Esophagus (tissue), 2 donors: ENCODE measurements at regions not wholly inside any gene's neighbourhood (a gene's known extent, or its start where the extent isn't known, plus 50 kb on each side); places are given as distances from the start of the nearest gene placed in this dataset.
A peak's percentile ranks its signal among the peaks of the same experiment; 100 is the strongest.
"Not testable (repeated sequence)": the region's sequence is repeated elsewhere in the genome, so short reads cannot be mapped to it uniquely, and the experiment has no call there.

Source experiments
- H3K27ac ChIP-seq, 2 donors: one replicate each; pipeline ENCODE4 v1.5.1; 2013; ENCODE audit warnings: low read depth in 2 of 2, mild to moderate bottlenecking in 2 of 2, inconsistent platforms in 1 of 2, low read length in 1 of 2, moderate library complexity in 1 of 2
- H3K27me3 ChIP-seq, 2 donors: one replicate each; pipeline ENCODE4 v1.6.1; 2013; ENCODE audit warnings: low read length in 2 of 2, control low read depth in 1 of 2, mild to moderate bottlenecking in 1 of 2; ENCODE audit not compliant: insufficient read depth in 2 of 2, control insufficient read depth in 1 of 2
- H3K36me3 ChIP-seq, 2 donors: one replicate each; pipeline ENCODE4 v1.6.1; 2013; ENCODE audit warnings: low read length in 1 of 2; ENCODE audit not compliant: control insufficient read depth in 2 of 2, insufficient read depth in 2 of 2
- H3K4me1 ChIP-seq, 2 donors: one replicate each; pipeline ENCODE4 v1.6.1; 2013; ENCODE audit warnings: low read length in 1 of 2; ENCODE audit not compliant: control insufficient read depth in 2 of 2, insufficient read depth in 2 of 2
- H3K4me3 ChIP-seq, 2 donors: one replicate each; pipeline ENCODE4 v1.5.1; 2013; ENCODE audit warnings: low read length in 2 of 2, mild to moderate bottlenecking in 2 of 2, low read depth in 1 of 2, moderate library complexity in 1 of 2
- H3K9me3 ChIP-seq, 2 donors: one replicate each; pipeline ENCODE4 v1.6.1; 2013; ENCODE audit warnings: mild to moderate bottlenecking in 2 of 2, low read depth in 1 of 2, low read length in 1 of 2, moderate library complexity in 1 of 2; ENCODE audit not compliant: control insufficient read depth in 2 of 2, insufficient read depth in 1 of 2
- WGBS, 2 donors: extraction: QIAGEN DNeasy Blood & Tissue Kit; methylation state at CpG; one replicate each; pipeline ENCODE4 v1.1.7; 2013; 5-methylcytosine and 5-hydroxymethylcytosine counted together
- donor health status: healthy with polysubstance abuse.
- donor health status: Bipolar disorder and iron deficiency.

GRCh38 chr20:40004092-40004491 is 684.9 kb downstream of the MAFB start:
- 82 to 87% methylated on average over 2 of the region's 2 CpGs for WGBS, 2 donors
- H3K36me3 ChIP-seq, H3K4me3 ChIP-seq, H3K4me1 ChIP-seq, H3K27ac ChIP-seq, H3K9me3 ChIP-seq, H3K27me3 ChIP-seq: not testable (repeated sequence)

DNA sequence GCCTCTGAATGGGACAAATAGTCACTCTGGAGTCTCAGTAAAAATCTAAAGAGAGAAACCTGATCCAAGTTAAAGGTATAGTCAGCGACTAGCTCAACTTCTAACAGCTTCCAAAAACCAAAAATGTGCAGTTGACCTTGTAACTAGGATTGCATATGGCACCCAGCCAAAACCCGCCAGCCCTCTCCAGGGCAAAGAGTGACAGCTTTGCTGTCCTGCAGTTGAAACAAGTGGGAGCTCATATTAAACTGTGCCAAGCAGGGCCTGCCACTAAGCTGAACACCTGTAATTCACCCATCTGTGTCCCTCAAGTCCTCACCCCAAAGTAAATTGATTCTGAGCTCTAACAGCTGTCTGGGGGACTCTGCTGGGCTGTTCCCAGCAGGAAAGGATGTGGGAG is 695.3 kb downstream of the MAFB start:
- Histone ChIP-seq H3K4me1 (no peaks in the 10 kb centered on the region), H3K4me3 (no peak overlapping the region), H3K27me3 (no peaks in the 10 kb centered on the region), H3K27ac (no peak overlapping the region), H3K9me3 (no peaks in the 10 kb centered on the region), H3K36me3 (no peaks in the 10 kb centered on the region)
- 52 to 56% methylated on average over 2 of the region's 2 CpGs for WGBS, 2 donors

DNA sequence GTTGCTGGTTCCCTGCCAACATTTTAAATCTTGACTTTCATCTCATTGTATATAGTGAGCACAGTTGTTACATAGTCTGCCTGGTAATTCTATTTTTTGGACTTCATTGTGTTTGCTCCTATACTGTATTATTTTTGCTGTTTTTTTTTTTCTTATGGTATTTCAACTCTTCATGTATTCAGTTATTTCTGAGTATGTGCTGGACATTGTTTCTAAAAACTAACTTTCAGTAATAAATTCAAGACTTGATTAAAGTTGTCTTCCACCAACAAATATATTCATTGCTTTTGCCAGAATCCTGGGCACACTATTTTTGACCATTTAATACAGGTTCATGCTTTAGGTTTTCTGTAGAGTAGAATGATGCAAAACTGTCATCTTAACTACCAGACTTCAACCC is 698.3 kb downstream of the MAFB start:
- no peaks in the 10 kb centered on the region for H3K27me3 ChIP-seq
- no peaks in the 10 kb centered on the region for H3K4me1 ChIP-seq
- no peaks in the 10 kb centered on the region for H3K9me3 ChIP-seq
- H3K36me3 ChIP-seq = no peaks in the 10 kb centered on the region
- no peak overlapping the region for H3K27ac ChIP-seq
- no peak overlapping the region for H3K4me3 ChIP-seq

DNA sequence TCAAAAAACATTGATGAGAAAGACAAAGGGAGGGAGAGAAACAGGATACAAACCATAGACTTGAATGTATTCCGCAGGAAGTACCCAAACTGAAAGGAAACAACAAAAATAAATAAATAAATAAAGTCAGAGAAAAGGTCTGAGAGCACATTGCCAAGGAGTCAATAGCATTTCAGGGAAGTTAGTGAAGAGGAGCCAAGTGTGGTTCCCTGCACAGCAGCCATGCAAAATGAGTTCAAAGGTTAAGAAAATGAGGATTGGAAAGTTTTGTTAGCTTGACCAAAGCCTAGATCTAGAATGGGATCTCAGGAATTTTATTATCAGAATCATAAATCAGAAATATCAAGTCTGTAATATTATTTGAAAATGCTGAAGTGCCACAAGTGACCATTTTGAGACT is 700.0 kb downstream of the MAFB start:
- Histone ChIP-seq H3K36me3 (no peaks in the 10 kb centered on the region), H3K4me3 (no peak overlapping the region), H3K9me3 (no peaks in the 10 kb centered on the region), H3K27ac (no peak overlapping the region), H3K27me3 (no peaks in the 10 kb centered on the region), H3K4me1 (peaks cover 0 to 2% of the 10 kb centered on the region in 2 donors)
- WGBS, 2 donors = 0% methylated on average over 1 of the region's 1 CpG

DNA sequence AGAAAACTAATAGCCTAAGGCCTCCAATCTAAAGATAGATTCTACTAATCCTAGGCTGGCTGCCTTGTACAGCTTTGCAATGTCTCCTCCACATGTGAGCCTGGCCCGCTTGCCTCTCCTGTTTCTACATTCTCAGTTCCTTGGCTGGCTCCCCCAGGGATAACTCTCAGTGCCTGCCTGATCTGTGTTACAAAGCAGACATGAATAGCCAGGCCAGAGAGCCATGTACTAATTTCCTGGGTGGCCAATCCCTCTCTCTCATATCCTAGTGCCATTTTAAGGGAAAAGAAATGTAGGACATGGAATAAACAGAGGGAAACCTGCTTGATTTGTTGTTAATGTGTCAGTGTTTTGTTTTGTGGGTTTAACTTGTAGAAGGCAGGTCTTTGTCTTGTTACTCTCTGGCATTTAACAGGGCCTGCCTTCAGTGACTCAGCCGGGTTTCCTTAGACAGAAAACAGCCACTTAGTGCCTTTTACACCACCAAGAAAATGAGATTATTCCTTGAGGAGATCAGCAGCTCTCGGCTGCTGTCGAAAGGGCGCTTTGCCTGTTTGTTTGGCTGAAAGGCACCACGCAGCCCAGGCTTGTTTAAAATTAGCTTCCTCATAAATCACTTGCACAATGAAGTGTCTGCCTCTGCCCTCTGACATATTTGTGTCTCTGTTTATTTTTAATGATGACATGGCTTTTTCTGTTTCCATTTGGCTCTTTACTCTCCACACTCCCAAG is 702.7 kb downstream of the MAFB start:
- WGBS, 2 donors = 14 to 24% methylated on average over 6 of the region's 6 CpGs
- no peaks in the 10 kb centered on the region for H3K9me3 ChIP-seq
- H3K4me3 ChIP-seq = no peak overlapping the region
- no peaks in the 10 kb centered on the region for H3K27me3 ChIP-seq
- peaks cover 0 to 2% of the 10 kb centered on the region in 2 donors for H3K4me1 ChIP-seq
- no peaks in the 10 kb centered on the region for H3K36me3 ChIP-seq
- H3K27ac ChIP-seq = peak overlapping the region; percentile 71 to 81

- no peaks in the 10 kb centered on the region for H3K27me3 ChIP-seq
- peaks cover 0 to 2% of the 10 kb centered on the region in 2 donors for H3K4me1 ChIP-seq
- no peak overlapping the region for H3K4me3 ChIP-seq
- H3K9me3 ChIP-seq = no peaks in the 10 kb centered on the region
- WGBS, 2 donors = 78% methylated on average over 5 of the region's 5 CpGs
- no peaks in the 10 kb centered on the region for H3K36me3 ChIP-seq
- H3K27ac ChIP-seq = no peak overlapping the region
These were observed 703.7 kb downstream of the MAFB start for GRCh38 chr20:39985271-39985827.

GRCh38 chr20:39983655-39984054 is 705.4 kb downstream of the MAFB start:
- H3K36me3 ChIP-seq = no peaks in the 10 kb centered on the region
- 61 to 81% methylated on average over 1 of the region's 1 CpG for WGBS, 2 donors
- no peaks in the 10 kb centered on the region for H3K27me3 ChIP-seq
- no peak overlapping the region for H3K4me3 ChIP-seq
- H3K9me3 ChIP-seq = no peaks in the 10 kb centered on the region
- H3K4me1 ChIP-seq = peaks cover 0 to 2% of the 10 kb centered on the region in 2 donors
- no peak overlapping the region for H3K27ac ChIP-seq

DNA sequence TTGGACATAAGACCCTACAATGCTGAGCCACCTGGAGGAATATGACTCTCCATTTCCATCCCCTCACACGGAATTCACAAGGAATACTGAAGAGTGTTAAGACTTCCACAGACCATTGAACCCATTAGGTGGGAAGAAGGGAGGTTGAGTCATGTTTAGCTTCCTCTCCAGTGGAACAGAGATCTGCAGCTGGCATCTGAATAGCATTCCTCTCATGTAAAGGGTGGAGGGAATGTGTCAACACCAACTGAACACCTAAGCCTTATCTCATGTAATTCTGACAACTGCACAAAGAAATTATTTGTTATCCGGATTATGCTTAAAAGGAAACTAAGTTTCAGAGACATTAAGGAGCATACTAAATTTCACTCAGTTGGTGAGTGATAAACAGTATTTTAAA is 705.9 kb downstream of the MAFB start:
- H3K4me3 ChIP-seq = no peak overlapping the region
- H3K36me3 ChIP-seq = no peaks in the 10 kb centered on the region
- 55 to 61% methylated on average over 2 of the region's 2 CpGs for WGBS, 2 donors
- peaks cover 0 to 2% of the 10 kb centered on the region in 2 donors for H3K4me1 ChIP-seq
- H3K27ac ChIP-seq = no peak overlapping the region
- H3K27me3 ChIP-seq = no peaks in the 10 kb centered on the region
- no peaks in the 10 kb centered on the region for H3K9me3 ChIP-seq

DNA sequence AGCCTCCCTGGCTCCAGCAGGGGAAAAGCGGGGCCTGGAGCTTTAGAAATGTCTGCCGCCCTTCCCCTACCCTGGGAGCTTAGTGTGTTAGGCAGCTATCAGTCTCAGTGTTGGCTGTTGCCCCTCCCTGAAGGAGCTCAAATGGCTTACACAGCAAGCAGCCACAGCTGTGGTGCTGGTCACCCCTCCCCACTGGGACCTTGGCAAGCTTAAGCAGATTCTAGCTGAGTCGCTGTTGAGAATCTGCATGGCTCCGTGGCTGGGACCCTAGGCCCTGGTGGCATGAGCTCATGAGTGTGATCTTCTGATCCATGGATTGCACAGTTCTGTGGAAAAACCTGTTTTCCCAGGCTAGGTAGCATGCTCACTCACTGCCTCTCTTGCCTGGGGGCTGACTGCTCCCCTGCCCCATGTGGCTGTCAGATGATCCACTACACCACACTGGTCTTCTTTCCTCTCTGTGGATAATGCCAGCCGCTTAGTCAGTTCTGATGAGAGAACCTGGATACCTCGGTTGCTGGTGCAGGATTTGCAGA is 714.0 kb downstream of the MAFB start:
- H3K9me3 ChIP-seq = no peaks in the 10 kb centered on the region
- no peaks in the 10 kb centered on the region for H3K36me3 ChIP-seq
- H3K4me3 ChIP-seq = no peak overlapping the region
- no peaks in the 10 kb centered on the region for H3K27me3 ChIP-seq
- 72 to 77% methylated on average over 6 of the region's 6 CpGs for WGBS, 2 donors
- peaks cover 3 to 7% of the 10 kb centered on the region in 2 donors for H3K4me1 ChIP-seq
- H3K27ac ChIP-seq = no peak overlapping the region

- Histone ChIP-seq H3K9me3 (no peaks in the 10 kb centered on the region), H3K36me3 (no peaks in the 10 kb centered on the region), H3K4me3 (no peak overlapping the region), H3K27ac (no peak overlapping the region), H3K4me1 (no peaks in the 10 kb centered on the region), H3K27me3 (no peaks in the 10 kb centered on the region)
- 87 to 92% methylated on average over 2 of the region's 2 CpGs for WGBS, 2 donors
These were observed 720.5 kb downstream of the MAFB start for GRCh38 chr20:39968495-39968894.
